ENCODE measurements at regions not wholly inside any gene's neighbourhood (a gene's known extent, or its start where the extent isn't known, plus 50 kb on each side); places are given as distances from the start of the nearest gene placed in this dataset.
"Not testable (repeated sequence)": the region's sequence is repeated elsewhere in the genome, so short reads cannot be mapped to it uniquely, and the experiment has no call there.

DNA sequence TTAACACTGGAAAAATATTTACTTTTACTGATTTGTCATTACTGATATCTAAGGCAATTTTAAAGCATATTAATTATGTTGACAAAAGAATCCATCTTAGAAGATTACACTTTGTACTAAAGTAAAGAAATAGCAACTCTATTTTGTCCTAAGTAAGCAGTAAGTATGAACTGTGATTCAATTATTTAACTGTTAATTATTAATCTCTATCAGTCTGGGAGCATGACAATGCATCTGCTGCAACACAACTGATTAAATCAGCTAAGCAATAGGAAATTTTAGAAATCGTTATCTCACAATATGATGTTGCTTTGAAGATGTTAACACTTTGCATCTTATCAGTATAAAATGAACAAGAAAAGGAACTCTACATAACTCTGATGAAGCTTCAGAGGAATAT, 172.3 kb downstream of the DPY19L2 start:
- Histone ChIP-seq H2AK5ac (ENCODE audit: insufficient read length, low read length) (no peak overlapping the region), H3K9ac (ENCODE audit: extremely low read depth, insufficient read length, low read length) (no peak overlapping the region), H4K20me1 (ENCODE audit: control insufficient read depth, insufficient read depth, insufficient read length) (no peaks in the 10 kb centered on the region), H2BK120ac (ENCODE audit: low read depth, low read length, poor library complexity, severe bottlenecking) (no peak overlapping the region), H3K14ac (ENCODE audit: insufficient read depth, low read length) (no peak overlapping the region), H3K4ac (ENCODE audit: low read depth, low read length) (no peak overlapping the region), H3K27me3 (ENCODE audit: insufficient read depth, low read length) (no peaks in the 10 kb centered on the region), H3K23ac (ENCODE audit: insufficient read length, low read depth, low read length) (no peak overlapping the region), H2BK12ac (ENCODE audit: insufficient read length, low read depth, low read length) (no peak overlapping the region), H4K91ac (ENCODE audit: insufficient read length, low read depth, low read length) (no peak overlapping the region), H3K79me2 (ENCODE audit: insufficient read depth, low read length) (no peaks in the 10 kb centered on the region), H3K4me1 (ENCODE audit: insufficient read depth, low read length) (no peaks in the 10 kb centered on the region), H3K56ac (ENCODE audit: insufficient read length, low read depth, low read length) (no peak overlapping the region), H2AFZ (ENCODE audit: low read length) (no peak overlapping the region), H3K79me1 (ENCODE audit: insufficient read depth, low read depth, low read length, poor library complexity, severe bottlenecking) (no peaks in the 10 kb centered on the region), H3K27ac (ENCODE audit: insufficient read length, low read depth, low read length) (no peak overlapping the region), H3K4me2 (ENCODE audit: insufficient read depth, insufficient read length, low read length) (no peak overlapping the region), H3K23me2 (ENCODE audit: insufficient read length, low read depth, low read length, poor library complexity, severe bottlenecking) (no peaks in the 10 kb centered on the region), H3K9me3 (ENCODE audit: control insufficient read depth, low read depth, low read length) (no peaks in the 10 kb centered on the region), H2BK15ac (ENCODE audit: low read depth, low read length) (no peak overlapping the region), H3T11ph (ENCODE audit: low read length) (no peak overlapping the region), H2BK20ac (ENCODE audit: low read depth, low read length, poor library complexity, severe bottlenecking) (no peak overlapping the region), H4K5ac (ENCODE audit: insufficient read length, low read depth, low read length) (no peak overlapping the region), H3K18ac (ENCODE audit: insufficient read length, low read depth, low read length) (no peak overlapping the region), H4K8ac (replicated peaks; ENCODE audit: insufficient read length, low read depth, low read length) (no peak overlapping the region), H2BK5ac (ENCODE audit: insufficient read length, low read length) (no peak overlapping the region)
- TF ChIP-seq CTCF (conservative IDR thresholded peaks at IDR 0.05) = no peak
- no peak overlapping the region for H3K4me3 Mint-ChIP-seq
- peaks cover 2 to 3% of the 10 kb centered on the region in 2 experiments for H3K9me3 Mint-ChIP-seq
- H3K4me1 Mint-ChIP-seq = 0 out of 4 replicates have a peak, but pooled peaks cover 0 to 4% of the 10 kb centered on the region in 2 experiments
- no peaks in the 10 kb centered on the region for H3K27me3 Mint-ChIP-seq (ENCODE audit: low read depth)
- H3K27ac Mint-ChIP-seq = no peak overlapping the region
- H3K36me3 Mint-ChIP-seq (ENCODE audit: insufficient read depth in 1 of 3, low read depth in 3 of 3) = peaks cover 0 to 3% (median 2%) of the 10 kb centered on the region in 3 experiments; a peak in 2 of 7 replicates
- no peak for DNase-seq
- WGBS (ENCODE audit: extremely low coverage, insufficient read length, low lambda C conversion rate) = no CpG with 5 or more reads among the region's 1 CpG

GRCh38 chr12:63493357-63493756, 174.9 kb downstream of the DPY19L2 start:
- not testable (repeated sequence) for H3K36me3 Mint-ChIP-seq (ENCODE audit: insufficient read depth in 1 of 3, low read depth in 3 of 3); H2BK15ac ChIP-seq (ENCODE audit: low read depth, low read length); H2AFZ ChIP-seq (ENCODE audit: low read length); H2BK5ac ChIP-seq (ENCODE audit: insufficient read length, low read length); H3K27me3 Mint-ChIP-seq (ENCODE audit: low read depth); H3K23ac ChIP-seq (ENCODE audit: insufficient read length, low read depth, low read length); H2BK20ac ChIP-seq (ENCODE audit: low read depth, low read length, poor library complexity, severe bottlenecking); H3K27ac Mint-ChIP-seq; H3K4me3 Mint-ChIP-seq; H3K18ac ChIP-seq (ENCODE audit: insufficient read length, low read depth, low read length); H3K27ac ChIP-seq (ENCODE audit: insufficient read length, low read depth, low read length); H2BK120ac ChIP-seq (ENCODE audit: low read depth, low read length, poor library complexity, severe bottlenecking); H3K4me2 ChIP-seq (ENCODE audit: insufficient read depth, insufficient read length, low read length); DNase-seq; H3K4me1 Mint-ChIP-seq; H3K27me3 ChIP-seq (ENCODE audit: insufficient read depth, low read length); H2BK12ac ChIP-seq (ENCODE audit: insufficient read length, low read depth, low read length); H3T11ph ChIP-seq (ENCODE audit: low read length); H3K79me1 ChIP-seq (ENCODE audit: insufficient read depth, low read depth, low read length, poor library complexity, severe bottlenecking); H3K79me2 ChIP-seq (ENCODE audit: insufficient read depth, low read length); H4K8ac ChIP-seq (replicated peaks; ENCODE audit: insufficient read length, low read depth, low read length); H3K4me1 ChIP-seq (ENCODE audit: insufficient read depth, low read length); H4K5ac ChIP-seq (ENCODE audit: insufficient read length, low read depth, low read length); H3K14ac ChIP-seq (ENCODE audit: insufficient read depth, low read length); H3K4ac ChIP-seq (ENCODE audit: low read depth, low read length); H3K23me2 ChIP-seq (ENCODE audit: insufficient read length, low read depth, low read length, poor library complexity, severe bottlenecking); H4K20me1 ChIP-seq (ENCODE audit: control insufficient read depth, insufficient read depth, insufficient read length); H3K9ac ChIP-seq (ENCODE audit: extremely low read depth, insufficient read length, low read length); H2AK5ac ChIP-seq (ENCODE audit: insufficient read length, low read length); H3K9me3 ChIP-seq (ENCODE audit: control insufficient read depth, low read depth, low read length); H4K91ac ChIP-seq (ENCODE audit: insufficient read length, low read depth, low read length); H3K56ac ChIP-seq (ENCODE audit: insufficient read length, low read depth, low read length)
- WGBS (ENCODE audit: extremely low coverage, insufficient read length, low lambda C conversion rate) = no CpG with 5 or more reads among the region's 4 CpGs
- H3K9me3 Mint-ChIP-seq = peaks cover 12 to 16% of the 10 kb centered on the region in 2 experiments
